B cell (primary cell): ENCODE measurements at regions not wholly inside any gene's neighbourhood (a gene's known extent, or its start where the extent isn't known, plus 50 kb on each side); places are given as distances from the start of the nearest gene placed in this dataset.

ENCODE experiments used
- EZH2 ChIP-seq: IDR thresholded peaks from 2 replicates; pipeline ENCODE4 v1.6.1; 2012; ENCODE audit warnings: borderline replicate concordance, low read depth, mild to moderate bottlenecking, moderate library complexity, low read length; ENCODE audit not compliant: insufficient read depth, poor library complexity, severe bottlenecking
- TF ChIP-seq, protein P1 (sequence below): fragments of 200-600 bp; IDR thresholded peaks from one replicate; pipeline ENCODE4 v1.8.0; 2022; ENCODE audit warnings: antibody characterized with exemption, mild to moderate bottlenecking

GRCh38 chr3:168730073-168730472, 634.3 kb upstream of the GOLIM4 start:
- TF ChIP-seq, protein P1, sequence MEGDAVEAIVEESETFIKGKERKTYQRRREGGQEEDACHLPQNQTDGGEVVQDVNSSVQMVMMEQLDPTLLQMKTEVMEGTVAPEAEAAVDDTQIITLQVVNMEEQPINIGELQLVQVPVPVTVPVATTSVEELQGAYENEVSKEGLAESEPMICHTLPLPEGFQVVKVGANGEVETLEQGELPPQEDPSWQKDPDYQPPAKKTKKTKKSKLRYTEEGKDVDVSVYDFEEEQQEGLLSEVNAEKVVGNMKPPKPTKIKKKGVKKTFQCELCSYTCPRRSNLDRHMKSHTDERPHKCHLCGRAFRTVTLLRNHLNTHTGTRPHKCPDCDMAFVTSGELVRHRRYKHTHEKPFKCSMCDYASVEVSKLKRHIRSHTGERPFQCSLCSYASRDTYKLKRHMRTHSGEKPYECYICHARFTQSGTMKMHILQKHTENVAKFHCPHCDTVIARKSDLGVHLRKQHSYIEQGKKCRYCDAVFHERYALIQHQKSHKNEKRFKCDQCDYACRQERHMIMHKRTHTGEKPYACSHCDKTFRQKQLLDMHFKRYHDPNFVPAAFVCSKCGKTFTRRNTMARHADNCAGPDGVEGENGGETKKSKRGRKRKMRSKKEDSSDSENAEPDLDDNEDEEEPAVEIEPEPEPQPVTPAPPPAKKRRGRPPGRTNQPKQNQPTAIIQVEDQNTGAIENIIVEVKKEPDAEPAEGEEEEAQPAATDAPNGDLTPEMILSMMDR = no peak
- no peak for TF ChIP-seq EZH2
